H9 (cell line): ENCODE measurements at regions not wholly inside any gene's neighbourhood (a gene's known extent, or its start where the extent isn't known, plus 50 kb on each side); places are given as distances from the start of the nearest gene placed in this dataset.

ENCODE experiments used
- DNase-seq: peaks from one replicate; pipeline ENCODE4 v3.0.0-alpha.2; 2017
- H2AFZ ChIP-seq: one replicate; pipeline ENCODE4 v1.6.1; 2013; ENCODE audit warnings: mild to moderate bottlenecking, low read length, control low read depth, moderate library complexity
- H2AK5ac ChIP-seq: 2 replicates; pipeline ENCODE4 v1.6.1; 2013; ENCODE audit warnings: low read length, control low read depth, mixed read lengths; ENCODE audit not compliant: insufficient read length
- H2BK120ac ChIP-seq: one replicate; pipeline ENCODE4 v1.6.1; 2013; ENCODE audit warnings: low read depth, mild to moderate bottlenecking, low read length, control low read depth, inconsistent platforms; ENCODE audit not compliant: poor library complexity, severe bottlenecking
- H2BK12ac ChIP-seq: 2 replicates; pipeline ENCODE4 v1.6.1; 2013; ENCODE audit warnings: low read length, control low read depth, mixed read lengths, low read depth; ENCODE audit not compliant: insufficient read length
- H2BK15ac ChIP-seq: 2 replicates; pipeline ENCODE4 v1.6.1; 2013; ENCODE audit warnings: low read depth, low read length, control low read depth
- H2BK20ac ChIP-seq: one replicate; pipeline ENCODE4 v1.6.1; 2013; ENCODE audit warnings: low read depth, mild to moderate bottlenecking, low read length, control low read depth, inconsistent platforms; ENCODE audit not compliant: poor library complexity, severe bottlenecking
- H2BK5ac ChIP-seq: 2 replicates; pipeline ENCODE4 v1.6.1; 2013; ENCODE audit warnings: low read length, control low read depth, mixed read lengths; ENCODE audit not compliant: insufficient read length
- H3K14ac ChIP-seq: 2 replicates; pipeline ENCODE4 v1.6.1; 2013; ENCODE audit warnings: low read length, control low read depth; ENCODE audit not compliant: insufficient read depth
- H3K18ac ChIP-seq: 2 replicates; pipeline ENCODE4 v1.6.1; 2013; ENCODE audit warnings: low read depth, mild to moderate bottlenecking, mixed read lengths, low read length, control low read depth; ENCODE audit not compliant: insufficient read length
- H3K23ac ChIP-seq: 2 replicates; pipeline ENCODE4 v1.6.1; 2013; ENCODE audit warnings: low read length, control low read depth, mixed read lengths, low read depth; ENCODE audit not compliant: insufficient read length
- H3K23me2 ChIP-seq: 2 replicates; pipeline ENCODE4 v1.6.1; 2013; ENCODE audit warnings: low read depth, mild to moderate bottlenecking, mixed read lengths, low read length, control low read depth; ENCODE audit not compliant: insufficient read length, poor library complexity, severe bottlenecking
- H3K27ac ChIP-seq: 2 replicates; pipeline ENCODE4 v1.5.1; 2013; ENCODE audit warnings: low read length, control low read depth, mixed read lengths, low read depth; ENCODE audit not compliant: insufficient read length
- H3K27me3 ChIP-seq: 2 replicates; pipeline ENCODE4 v1.6.1; 2013; ENCODE audit warnings: low read length, control low read depth, inconsistent platforms; ENCODE audit not compliant: insufficient read depth
- H3K4ac ChIP-seq: 2 replicates; pipeline ENCODE4 v1.6.1; 2013; ENCODE audit warnings: low read depth, mild to moderate bottlenecking, control low read depth, inconsistent platforms, low read length, moderate library complexity
- H3K4me1 ChIP-seq: 2 replicates; pipeline ENCODE4 v1.6.1; 2013; ENCODE audit warnings: low read length, control low read depth, inconsistent platforms; ENCODE audit not compliant: insufficient read depth
- H3K4me2 ChIP-seq: 2 replicates; pipeline ENCODE4 v1.6.1; 2013; ENCODE audit warnings: low read length, control low read depth, mixed read lengths; ENCODE audit not compliant: insufficient read length, insufficient read depth
- H3K56ac ChIP-seq: 2 replicates; pipeline ENCODE4 v1.6.1; 2013; ENCODE audit warnings: low read depth, mild to moderate bottlenecking, mixed read lengths, low read length, control low read depth; ENCODE audit not compliant: insufficient read length
- H3K79me1 ChIP-seq: 2 replicates; pipeline ENCODE4 v1.6.1; 2013; ENCODE audit warnings: low read depth, mild to moderate bottlenecking, moderate library complexity, low read length, control low read depth, inconsistent platforms; ENCODE audit not compliant: insufficient read depth, poor library complexity, severe bottlenecking
- H3K79me2 ChIP-seq: 2 replicates; pipeline ENCODE4 v1.6.1; 2013; ENCODE audit warnings: low read length, control low read depth, inconsistent platforms; ENCODE audit not compliant: insufficient read depth
- H3K9ac ChIP-seq: 2 replicates; pipeline ENCODE4 v1.6.1; 2013; ENCODE audit warnings: low read length, control low read depth, mixed read lengths; ENCODE audit not compliant: insufficient read length; ENCODE audit errors: extremely low read depth
- H3K9me3 ChIP-seq: one replicate; pipeline ENCODE4 v1.6.1; 2013; ENCODE audit warnings: low read depth, low read length, inconsistent platforms; ENCODE audit not compliant: control insufficient read depth
- H3T11ph ChIP-seq: one replicate; pipeline ENCODE4 v1.6.1; 2013; ENCODE audit warnings: mild to moderate bottlenecking, low read length, control low read depth, inconsistent platforms
- H4K20me1 ChIP-seq: one replicate; pipeline ENCODE4 v1.6.1; 2013; ENCODE audit not compliant: control insufficient read depth, insufficient read length, insufficient read depth
- H4K5ac ChIP-seq: 2 replicates; pipeline ENCODE4 v1.6.1; 2013; ENCODE audit warnings: low read depth, mild to moderate bottlenecking, mixed read lengths, low read length, control low read depth; ENCODE audit not compliant: insufficient read length
- H4K8ac ChIP-seq: replicated peaks from 2 replicates; pipeline ENCODE4 v1.6.1; 2013; ENCODE audit warnings: low read length, control low read depth, mixed read lengths, low read depth; ENCODE audit not compliant: insufficient read length
- H4K91ac ChIP-seq: 2 replicates; pipeline ENCODE4 v1.6.1; 2013; ENCODE audit warnings: low read depth, mild to moderate bottlenecking, moderate library complexity, mixed read lengths, low read length, control low read depth; ENCODE audit not compliant: insufficient read length
- H3K27ac Mint-ChIP-seq, 3 experiments: 2 replicates in 2 of 3; 3 replicates in 1 of 3; pipeline ENCODE4 v1.8.0; 2020 to 2021; ENCODE audit warnings: mixed read lengths in 3 of 3, mild to moderate bottlenecking in 1 of 3, moderate library complexity in 1 of 3
- H3K27me3 Mint-ChIP-seq: 2 replicates; pipeline ENCODE4 v1.8.0; 2021; ENCODE audit warnings: low read depth, mild to moderate bottlenecking, moderate library complexity, mixed read lengths
- H3K36me3 Mint-ChIP-seq, 3 experiments: 2 replicates in 2 of 3; 3 replicates in 1 of 3; pipeline ENCODE4 v1.8.0; 2020 to 2021; ENCODE audit warnings: low read depth in 3 of 3, mixed read lengths in 3 of 3; ENCODE audit not compliant: insufficient read depth in 1 of 3
- H3K4me1 Mint-ChIP-seq, 2 experiments: 2 replicates each; pipeline ENCODE4 v1.8.0; 2020; ENCODE audit warnings: mixed read lengths in 2 of 2
- H3K4me3 Mint-ChIP-seq, 2 experiments: 2 replicates in 1 of 2; 3 replicates in 1 of 2; pipeline ENCODE4 v1.8.0; 2020 to 2021; ENCODE audit warnings: mild to moderate bottlenecking in 2 of 2, mixed read lengths in 2 of 2, moderate library complexity in 1 of 2
- H3K9me3 Mint-ChIP-seq, 2 experiments: 2 replicates in 1 of 2; 3 replicates in 1 of 2; pipeline ENCODE4 v1.8.0; 2020; ENCODE audit warnings: mild to moderate bottlenecking in 2 of 2, mixed read lengths in 2 of 2, moderate library complexity in 1 of 2
- CTCF ChIP-seq: fragments of 200-600 bp; sonication (generic); conservative IDR thresholded peaks from 3 replicates; pipeline ENCODE4 v1.8.0; 2021; ENCODE audit warnings: antibody characterized with exemption, mild to moderate bottlenecking
- WGBS: extraction: QIAGEN DNeasy Blood & Tissue Kit; methylation state at CpG from one replicate; pipeline ENCODE4 v1.1.7; 2013; ENCODE audit warnings: missing lambda C conversion rate, low lambda C conversion rate, mixed read lengths; ENCODE audit not compliant: insufficient read length; ENCODE audit errors: extremely low coverage; 5-methylcytosine and 5-hydroxymethylcytosine counted together

GRCh38 chr15:69731081-69731330 is 278.4 kb downstream of the RPLP1 start:
- Histone ChIP-seq H3K18ac (no peak overlapping the region), H3K23ac (no peak overlapping the region), H2BK12ac (no peak overlapping the region), H3K14ac (no peak overlapping the region), H3K4ac (no peak overlapping the region), H4K8ac (no peak overlapping the region), H3K56ac (no peak overlapping the region), H3K9ac (no peak overlapping the region), H3K79me2 (no peaks in the 10 kb centered on the region), H3T11ph (no peak overlapping the region), H3K9me3 (no peaks in the 10 kb centered on the region), H2AFZ (no peak overlapping the region), H4K5ac (no peak overlapping the region), H3K4me1 (peaks cover 3% of the 10 kb centered on the region; the same call in 1 of the 2 replicates), H3K27me3 (no peaks in the 10 kb centered on the region), H2BK15ac (no peak overlapping the region), H2BK5ac (no peak overlapping the region), H3K23me2 (no peaks in the 10 kb centered on the region), H4K20me1 (no peaks in the 10 kb centered on the region), H2BK20ac (no peak overlapping the region), H3K4me2 (no peak overlapping the region), H2BK120ac (no peak overlapping the region), H4K91ac (no peak overlapping the region), H3K79me1 (no peaks in the 10 kb centered on the region), H2AK5ac (no peak overlapping the region), H3K27ac (no peak overlapping the region)
- Mint-ChIP-seq H3K27ac (0 out of 7 replicates have a peak overlapping the region, but pooled peaks of 1 of the 3 experiments have one; percentile 27), H3K4me3 (no peak overlapping the region), H3K27me3 (no peaks in the 10 kb centered on the region; the same call in none of the 2 replicates), H3K4me1 (peaks cover 39 to 53% of the 10 kb centered on the region in 2 experiments), H3K36me3 (no peaks in the 10 kb centered on the region), H3K9me3 (no peaks in the 10 kb centered on the region)
- TF ChIP-seq CTCF = no peak
- DNase-seq = no peak
- WGBS = no CpG with 5 or more reads among the region's 2 CpGs
